GM12864 (cell line): ENCODE measurements at regions not wholly inside any gene's neighbourhood (a gene's known extent, or its start where the extent isn't known, plus 50 kb on each side); places are given as distances from the start of the nearest gene placed in this dataset.

Experiments
- DNase-seq: peaks from one replicate; pipeline ENCODE4 v3.0.0-alpha.2; 2011; ENCODE audit warnings: low read depth
- H3K4me3 ChIP-seq: 2 replicates; pipeline ENCODE4 v1.5.1; 2011; ENCODE audit warnings: mild to moderate bottlenecking, low read depth, low read length, control low read depth
- TF ChIP-seq, protein P1 (sequence below): IDR thresholded peaks from 2 replicates; pipeline ENCODE4 v1.5.1; 2011; ENCODE audit warnings: low read depth, mild to moderate bottlenecking, moderate library complexity, low read length, control low read depth, inconsistent platforms; ENCODE audit errors: missing control alignments

DNA sequence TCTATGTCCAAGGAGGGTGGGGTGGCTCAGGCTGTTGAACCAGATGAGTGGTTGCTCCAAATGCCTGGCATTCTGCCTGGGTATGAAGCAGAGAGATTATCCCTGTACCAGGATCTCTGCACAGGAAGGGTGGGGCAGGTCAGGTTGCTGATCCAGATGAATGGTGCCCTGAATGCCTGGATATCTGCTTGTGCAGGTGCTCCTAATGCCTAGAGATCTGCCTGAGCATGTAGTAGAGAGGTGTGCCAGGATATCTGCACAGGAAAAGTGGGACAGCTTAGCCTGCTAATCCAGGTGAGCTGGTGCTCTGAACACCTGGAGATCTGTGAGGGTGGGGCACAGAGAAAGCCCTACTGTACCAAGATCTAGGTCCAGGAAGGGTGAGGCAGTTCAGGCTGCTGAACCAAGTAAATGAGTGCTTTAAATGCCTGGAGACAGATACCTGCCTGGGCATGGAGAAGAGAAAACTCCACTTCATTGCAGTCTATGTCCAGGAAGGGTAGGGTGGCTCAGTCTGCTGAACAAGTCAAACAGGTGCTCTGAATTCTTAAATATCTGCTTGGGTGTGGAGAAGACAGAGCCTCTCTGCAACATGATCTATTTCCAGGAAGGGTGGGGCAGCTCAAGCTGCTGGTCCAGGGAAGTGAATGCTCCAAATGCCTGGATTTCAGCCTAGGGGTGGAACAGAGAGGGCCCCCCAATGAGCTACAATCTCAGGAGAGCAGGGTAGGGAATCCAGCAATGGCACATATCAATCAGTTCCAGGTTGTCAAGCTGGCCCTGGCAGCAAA lies 189.4 kb upstream of the DMRTA1 start:
- DNase-seq: no peak
- no peak overlapping the region for H3K4me3 ChIP-seq
- TF ChIP-seq, protein P1, sequence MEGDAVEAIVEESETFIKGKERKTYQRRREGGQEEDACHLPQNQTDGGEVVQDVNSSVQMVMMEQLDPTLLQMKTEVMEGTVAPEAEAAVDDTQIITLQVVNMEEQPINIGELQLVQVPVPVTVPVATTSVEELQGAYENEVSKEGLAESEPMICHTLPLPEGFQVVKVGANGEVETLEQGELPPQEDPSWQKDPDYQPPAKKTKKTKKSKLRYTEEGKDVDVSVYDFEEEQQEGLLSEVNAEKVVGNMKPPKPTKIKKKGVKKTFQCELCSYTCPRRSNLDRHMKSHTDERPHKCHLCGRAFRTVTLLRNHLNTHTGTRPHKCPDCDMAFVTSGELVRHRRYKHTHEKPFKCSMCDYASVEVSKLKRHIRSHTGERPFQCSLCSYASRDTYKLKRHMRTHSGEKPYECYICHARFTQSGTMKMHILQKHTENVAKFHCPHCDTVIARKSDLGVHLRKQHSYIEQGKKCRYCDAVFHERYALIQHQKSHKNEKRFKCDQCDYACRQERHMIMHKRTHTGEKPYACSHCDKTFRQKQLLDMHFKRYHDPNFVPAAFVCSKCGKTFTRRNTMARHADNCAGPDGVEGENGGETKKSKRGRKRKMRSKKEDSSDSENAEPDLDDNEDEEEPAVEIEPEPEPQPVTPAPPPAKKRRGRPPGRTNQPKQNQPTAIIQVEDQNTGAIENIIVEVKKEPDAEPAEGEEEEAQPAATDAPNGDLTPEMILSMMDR: no peak

DNA sequence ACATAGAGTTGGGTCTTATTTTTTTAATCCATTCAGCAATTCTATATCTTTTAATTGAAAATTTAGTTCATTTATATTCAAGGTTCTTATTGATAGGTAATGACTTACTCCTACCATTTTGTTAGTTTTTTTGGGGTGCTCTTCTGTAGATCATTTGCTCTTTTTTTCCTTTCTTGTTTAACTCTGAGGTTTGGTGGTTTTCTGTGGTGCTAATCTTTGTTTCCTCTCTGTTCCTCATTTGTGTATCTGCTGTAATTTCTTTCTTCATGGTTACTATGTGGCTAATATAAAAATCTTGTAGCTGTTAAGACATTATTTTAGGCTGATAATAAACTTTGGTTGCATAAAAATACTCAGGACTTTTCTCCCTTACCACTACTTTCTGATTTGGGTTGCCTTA lies 181.6 kb upstream of the DMRTA1 start:
- DNase-seq: no peak
- H3K4me3 ChIP-seq: no peak overlapping the region
- TF ChIP-seq, protein P1: no peak

DNA sequence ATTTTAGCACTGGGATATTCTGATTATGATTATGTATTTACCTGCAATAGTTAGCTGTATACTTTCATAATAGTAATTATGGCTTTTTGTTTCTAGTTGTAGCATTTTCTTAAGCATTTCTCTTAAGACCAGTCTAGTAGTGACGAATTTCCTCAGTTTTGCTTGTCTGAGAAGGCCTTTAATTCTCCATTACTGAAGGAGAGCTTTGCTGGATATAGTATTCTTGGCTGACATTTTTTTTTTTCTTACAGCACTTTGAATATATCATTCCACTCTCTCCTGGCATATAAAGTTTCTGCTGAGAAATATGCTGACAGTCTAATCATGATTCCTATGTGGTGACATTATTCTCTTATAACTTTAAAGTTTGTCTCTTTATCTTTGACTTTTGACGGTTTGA lies 181.1 kb upstream of the DMRTA1 start:
- TF ChIP-seq, protein P1: no peak
- no peak for DNase-seq
- no peak overlapping the region for H3K4me3 ChIP-seq

DNA sequence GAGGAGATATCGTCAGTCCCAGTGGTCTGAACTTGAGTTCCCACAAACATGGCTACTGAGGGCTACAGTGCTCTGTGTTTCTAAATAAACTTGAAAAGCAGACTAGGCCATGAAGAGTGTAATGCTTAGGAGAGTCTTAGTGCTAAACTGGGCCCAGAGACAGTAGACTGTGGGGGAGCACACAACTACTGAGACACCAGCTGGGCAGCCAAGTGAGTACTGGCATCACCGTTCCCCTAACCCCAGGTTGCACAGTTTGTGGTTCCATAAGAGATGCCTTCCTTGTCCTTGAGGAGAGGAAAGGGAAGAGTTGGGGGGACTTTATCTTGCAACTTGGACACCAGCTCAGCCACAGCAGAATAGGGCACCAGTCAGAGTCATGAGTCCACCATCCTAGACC lies 172.1 kb upstream of the DMRTA1 start:
- TF ChIP-seq, protein P1: no peak
- DNase-seq: no peak

DNA sequence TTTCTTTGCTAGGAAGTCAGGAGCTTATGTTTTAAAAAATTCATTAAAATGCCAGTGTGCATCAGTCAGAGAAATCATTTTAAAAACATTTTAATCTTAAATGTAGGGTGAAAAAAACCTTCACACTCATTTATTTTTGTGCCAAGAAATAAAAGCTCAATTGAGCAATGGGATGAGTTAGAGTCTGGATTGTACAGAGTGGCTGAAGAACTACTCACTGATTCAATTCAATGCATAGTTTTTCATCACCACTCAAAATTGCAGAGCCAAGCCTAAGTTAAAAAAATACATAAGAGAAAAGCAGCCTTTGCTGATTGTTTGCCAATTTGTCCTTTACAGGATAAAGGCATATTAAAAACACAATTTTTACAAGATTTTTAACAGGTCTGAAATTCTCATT lies 168.2 kb upstream of the DMRTA1 start:
- no peak overlapping the region for H3K4me3 ChIP-seq
- DNase-seq: no peak
- TF ChIP-seq, protein P1: no peak

More for the DNA sequence above, 172.1 kb upstream of the DMRTA1 start:
- no peak overlapping the region for H3K4me3 ChIP-seq

DNA sequence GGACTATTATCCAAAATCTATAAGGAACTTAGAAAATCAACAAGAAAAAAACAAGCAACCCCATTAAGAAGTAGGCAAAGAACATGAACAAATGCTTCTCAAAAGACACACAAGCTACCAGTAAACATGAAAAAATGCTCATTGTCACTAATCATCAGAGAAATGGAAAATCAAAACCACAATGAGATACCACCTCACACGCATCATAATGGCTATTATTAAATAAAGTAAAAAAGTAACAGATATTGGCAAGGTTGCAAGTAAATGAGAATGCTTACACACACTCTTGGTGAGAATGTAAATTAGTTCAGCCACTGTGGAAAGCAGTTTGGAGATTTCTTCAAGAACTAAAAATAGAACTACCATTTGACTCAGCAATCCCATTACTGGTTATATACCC lies 167.0 kb upstream of the DMRTA1 start:
- no peak for DNase-seq
- no peak overlapping the region for H3K4me3 ChIP-seq
- TF ChIP-seq, protein P1: no peak

DNA sequence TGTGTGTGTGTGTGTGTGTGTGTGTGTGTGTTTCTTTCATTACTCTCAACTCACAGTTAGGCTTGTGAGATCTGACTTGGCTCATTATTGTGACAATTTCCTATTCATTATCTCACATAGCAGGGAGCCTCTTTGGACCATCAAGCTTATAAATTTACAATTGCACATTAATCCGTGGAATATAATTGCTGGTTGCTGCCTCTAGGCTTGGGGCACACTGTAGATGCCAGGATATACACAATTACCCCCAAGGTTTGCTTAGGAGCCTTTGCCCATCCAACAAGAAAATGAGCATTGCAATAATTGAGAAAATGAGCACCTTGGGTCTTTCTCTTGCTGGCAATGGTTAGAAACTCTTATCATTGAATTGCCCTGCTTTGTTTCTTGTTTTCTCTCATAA lies 161.6 kb upstream of the DMRTA1 start:
- TF ChIP-seq, protein P1: no peak
- no peak for DNase-seq

More for the DNA sequence above, 161.6 kb upstream of the DMRTA1 start:
- no peak overlapping the region for H3K4me3 ChIP-seq
